K562 (cell line): ENCODE measurements at regions not wholly inside any gene's neighbourhood (a gene's known extent, or its start where the extent isn't known, plus 50 kb on each side); places are given as distances from the start of the nearest gene placed in this dataset.

ENCODE experiments used
- CHD4 ChIP-seq: fragments of 200-600 bp; sonication (generic); IDR thresholded peaks from 3 replicates; pipeline ENCODE4 v1.6.1; 2012; ENCODE audit warnings: low read depth, mild to moderate bottlenecking, mixed read lengths, low read length, inconsistent platforms; ENCODE audit not compliant: insufficient read depth, insufficient replicate concordance, poor library complexity, severe bottlenecking
- CREM ChIP-seq: IDR thresholded peaks from 2 replicates; pipeline ENCODE4 v1.6.1; 2014; ENCODE audit warnings: antibody characterized with exemption, low read depth
- KAT8 ChIP-seq: fragments of 450-650 bp; IDR thresholded peaks from 2 replicates; pipeline ENCODE4 v1.6.1; 2016; ENCODE audit warnings: low read depth, mild to moderate bottlenecking
- MCM7 ChIP-seq, 2 experiments: fragments of 450-650 bp; IDR thresholded peaks; 2 replicates each; pipeline ENCODE4 v1.6.1; 2016 to 2018
- PCBP1 ChIP-seq: fragments of 200-400 bp; formaldehyde crosslinking; IDR thresholded peaks from 2 replicates; pipeline ENCODE4 v1.6.1; 2018; ENCODE audit warnings: mild to moderate bottlenecking, low read depth, low read length; ENCODE audit not compliant: poor library complexity, severe bottlenecking
- RNF2 ChIP-seq: sonication (generic); IDR thresholded peaks from 2 replicates; pipeline ENCODE4 v1.6.1; 2016
- SLC30A9 ChIP-seq: fragments of 250-450 bp; sonication (Bioruptor Pico); IDR thresholded peaks from 2 replicates; pipeline ENCODE4 v1.8.0; 2022; ENCODE audit warnings: mild to moderate bottlenecking, moderate library complexity
- ZKSCAN1 ChIP-seq: fragments of 150-350 bp; IDR thresholded peaks from 2 replicates; pipeline ENCODE4 v1.6.1; 2016; ENCODE audit warnings: low read depth, low read length
- TF ChIP-seq, protein P1 (sequence below), 2 experiments: IDR thresholded peaks; 2 replicates each; pipeline ENCODE4 v1.6.1; 2011; ENCODE audit warnings: borderline replicate concordance in 1 of 2, control low read depth in 1 of 2, low read depth in 1 of 2, low read length in 1 of 2, mild to moderate bottlenecking in 1 of 2, mixed read lengths in 1 of 2, moderate library complexity in 1 of 2; ENCODE audit not compliant: insufficient read depth in 1 of 2, insufficient read length in 1 of 2, poor library complexity in 1 of 2, severe bottlenecking in 1 of 2; ENCODE audit errors: extremely low read depth in 1 of 2
- TF ChIP-seq, protein P2 (sequence below): sonication (generic); formaldehyde crosslinking; IDR thresholded peaks from 2 replicates; pipeline ENCODE4 v1.8.1; 2022; ENCODE audit warnings: missing genetic modification reagents
- TF ChIP-seq, protein P3 (sequence below): fragments of 450-650 bp; IDR thresholded peaks from one replicate; pipeline ENCODE4 v1.6.1; 2018; ENCODE audit warnings: mild to moderate bottlenecking, moderate library complexity; ENCODE audit not compliant: partially characterized antibody

DNA sequence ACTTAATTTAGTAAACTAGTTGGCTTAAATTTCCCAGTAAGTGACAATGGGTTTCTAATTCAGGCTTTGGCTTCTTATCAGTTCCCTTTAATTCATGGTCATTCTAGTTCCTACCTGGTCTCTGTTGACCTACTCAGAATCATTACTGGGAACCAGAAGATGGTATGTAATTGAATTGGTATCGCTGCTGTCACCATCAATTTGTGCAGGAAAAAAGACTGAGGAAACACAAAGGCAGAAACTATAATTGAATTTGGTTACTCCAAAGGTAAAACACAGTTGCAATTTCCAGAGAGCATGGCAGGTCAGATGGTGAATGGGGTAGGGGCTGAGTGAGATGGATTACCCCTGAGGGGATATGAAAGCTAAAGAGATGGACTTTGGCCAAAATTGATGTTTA lies 226.5 kb upstream of the GAP43 start (continued):
- TF ChIP-seq ZKSCAN1 (no peak), RNF2 (no peak), KAT8 (no peak), MCM7 (IDR thresholded peaks at IDR 0.05) (no peak), PCBP1 (no peak), SLC30A9 (CRISPR knock-in tag) (no peak), CHD4 (no peak), CREM (no peak)
- TF ChIP-seq, protein P1, sequence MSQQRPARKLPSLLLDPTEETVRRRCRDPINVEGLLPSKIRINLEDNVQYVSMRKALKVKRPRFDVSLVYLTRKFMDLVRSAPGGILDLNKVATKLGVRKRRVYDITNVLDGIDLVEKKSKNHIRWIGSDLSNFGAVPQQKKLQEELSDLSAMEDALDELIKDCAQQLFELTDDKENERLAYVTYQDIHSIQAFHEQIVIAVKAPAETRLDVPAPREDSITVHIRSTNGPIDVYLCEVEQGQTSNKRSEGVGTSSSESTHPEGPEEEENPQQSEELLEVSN (IDR thresholded peaks at IDR 0.05; ENCODE audit: borderline replicate concordance in 1 of 2, extremely low read depth in 1 of 2, insufficient read depth in 1 of 2, insufficient read length in 1 of 2, low read depth in 1 of 2, low read length in 1 of 2, poor library complexity in 1 of 2, severe bottlenecking in 1 of 2) = no peak
- TF ChIP-seq, protein P2, sequence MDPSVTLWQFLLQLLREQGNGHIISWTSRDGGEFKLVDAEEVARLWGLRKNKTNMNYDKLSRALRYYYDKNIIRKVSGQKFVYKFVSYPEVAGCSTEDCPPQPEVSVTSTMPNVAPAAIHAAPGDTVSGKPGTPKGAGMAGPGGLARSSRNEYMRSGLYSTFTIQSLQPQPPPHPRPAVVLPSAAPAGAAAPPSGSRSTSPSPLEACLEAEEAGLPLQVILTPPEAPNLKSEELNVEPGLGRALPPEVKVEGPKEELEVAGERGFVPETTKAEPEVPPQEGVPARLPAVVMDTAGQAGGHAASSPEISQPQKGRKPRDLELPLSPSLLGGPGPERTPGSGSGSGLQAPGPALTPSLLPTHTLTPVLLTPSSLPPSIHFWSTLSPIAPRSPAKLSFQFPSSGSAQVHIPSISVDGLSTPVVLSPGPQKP (CRISPR knock-in tag) = no peak
- TF ChIP-seq, protein P3, sequence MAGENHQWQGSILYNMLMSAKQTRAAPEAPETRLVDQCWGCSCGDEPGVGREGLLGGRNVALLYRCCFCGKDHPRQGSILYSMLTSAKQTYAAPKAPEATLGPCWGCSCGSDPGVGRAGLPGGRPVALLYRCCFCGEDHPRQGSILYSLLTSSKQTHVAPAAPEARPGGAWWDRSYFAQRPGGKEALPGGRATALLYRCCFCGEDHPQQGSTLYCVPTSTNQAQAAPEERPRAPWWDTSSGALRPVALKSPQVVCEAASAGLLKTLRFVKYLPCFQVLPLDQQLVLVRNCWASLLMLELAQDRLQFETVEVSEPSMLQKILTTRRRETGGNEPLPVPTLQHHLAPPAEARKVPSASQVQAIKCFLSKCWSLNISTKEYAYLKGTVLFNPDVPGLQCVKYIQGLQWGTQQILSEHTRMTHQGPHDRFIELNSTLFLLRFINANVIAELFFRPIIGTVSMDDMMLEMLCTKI = no peak
